Neural progenitor cell (in vitro differentiated cells): ENCODE measurements at regions not wholly inside any gene's neighbourhood (a gene's known extent, or its start where the extent isn't known, plus 50 kb on each side); places are given as distances from the start of the nearest gene placed in this dataset.

ENCODE experiments used
- DNase-seq: peaks from one replicate; pipeline ENCODE4 v3.0.0-alpha.2; 2016; ENCODE audit warnings: low spot score
- H2AFZ ChIP-seq: fragments of 200-600 bp; sonication (generic); replicated peaks from 2 replicates; pipeline ENCODE4 v1.6.1; 2016; ENCODE audit warnings: antibody characterized with exemption
- H3F3A ChIP-seq: fragments of 200-600 bp; sonication (generic); 2 replicates; pipeline ENCODE4 v1.6.1; 2016; ENCODE audit warnings: antibody characterized with exemption, low read depth
- H3K27ac ChIP-seq: fragments of 200-600 bp; sonication (generic); 2 replicates; pipeline ENCODE4 v1.5.1; 2016; ENCODE audit warnings: mild to moderate bottlenecking
- H3K27me3 ChIP-seq: fragments of 200-600 bp; sonication (generic); 2 replicates; pipeline ENCODE4 v1.6.1; 2016; ENCODE audit warnings: mild to moderate bottlenecking, moderate library complexity
- H3K36me3 ChIP-seq: fragments of 200-600 bp; sonication (generic); 2 replicates; pipeline ENCODE4 v1.5.1; 2016
- H3K4me1 ChIP-seq: fragments of 200-600 bp; sonication (generic); 2 replicates; pipeline ENCODE4 v1.6.1; 2016; ENCODE audit warnings: mixed run types
- H3K4me2 ChIP-seq: fragments of 200-600 bp; sonication (generic); 2 replicates; pipeline ENCODE4 v1.6.1; 2016
- H3K4me3 ChIP-seq: fragments of 200-600 bp; sonication (generic); 2 replicates; pipeline ENCODE4 v1.5.1; 2016
- H3K79me2 ChIP-seq: fragments of 200-600 bp; sonication (generic); 2 replicates; pipeline ENCODE4 v1.6.1; 2016; ENCODE audit warnings: low read depth
- H3K9ac ChIP-seq: fragments of 200-600 bp; sonication (generic); 2 replicates; pipeline ENCODE4 v1.6.1; 2016
- H3K9me3 ChIP-seq: fragments of 200-600 bp; sonication (generic); 2 replicates; pipeline ENCODE4 v1.5.1; 2016; ENCODE audit warnings: low read depth
- H4K20me1 ChIP-seq: fragments of 200-600 bp; sonication (generic); 2 replicates; pipeline ENCODE4 v1.6.1; 2016; ENCODE audit warnings: low read depth
- H3K27ac Mint-ChIP-seq: 3 replicates; pipeline ENCODE4 v1.8.0; 2021; ENCODE audit warnings: mixed read lengths
- H3K27me3 Mint-ChIP-seq: 2 replicates; pipeline ENCODE4 v1.8.0; 2022; ENCODE audit warnings: low read depth, mild to moderate bottlenecking, inconsistent platforms, moderate library complexity, mixed read lengths; ENCODE audit not compliant: insufficient read depth
- H3K36me3 Mint-ChIP-seq: 3 replicates; pipeline ENCODE4 v1.8.0; 2021; ENCODE audit warnings: mixed read lengths
- H3K4me1 Mint-ChIP-seq: 3 replicates; pipeline ENCODE4 v1.8.0; 2021; ENCODE audit warnings: mixed read lengths
- H3K4me3 Mint-ChIP-seq: 3 replicates; pipeline ENCODE4 v1.8.0; 2021; ENCODE audit warnings: mild to moderate bottlenecking, moderate library complexity, mixed read lengths
- H3K9me3 Mint-ChIP-seq: 3 replicates; pipeline ENCODE4 v1.8.0; 2020; ENCODE audit warnings: mixed read lengths
- EZH2 ChIP-seq: fragments of 200-600 bp; sonication (generic); IDR thresholded peaks from 2 replicates; pipeline ENCODE4 v1.6.1; 2017; ENCODE audit warnings: antibody characterized with exemption, mild to moderate bottlenecking, moderate library complexity
- EZH2phosphoT487 ChIP-seq: fragments of 200-600 bp; sonication (generic); IDR thresholded peaks from 2 replicates; pipeline ENCODE4 v1.6.1; 2017; ENCODE audit warnings: antibody characterized with exemption
- TF ChIP-seq, protein P1 (sequence below): fragments of 200-600 bp; sonication (generic); IDR thresholded peaks from 2 replicates; pipeline ENCODE4 v1.5.1; 2017; ENCODE audit warnings: antibody characterized with exemption, mild to moderate bottlenecking

DNA sequence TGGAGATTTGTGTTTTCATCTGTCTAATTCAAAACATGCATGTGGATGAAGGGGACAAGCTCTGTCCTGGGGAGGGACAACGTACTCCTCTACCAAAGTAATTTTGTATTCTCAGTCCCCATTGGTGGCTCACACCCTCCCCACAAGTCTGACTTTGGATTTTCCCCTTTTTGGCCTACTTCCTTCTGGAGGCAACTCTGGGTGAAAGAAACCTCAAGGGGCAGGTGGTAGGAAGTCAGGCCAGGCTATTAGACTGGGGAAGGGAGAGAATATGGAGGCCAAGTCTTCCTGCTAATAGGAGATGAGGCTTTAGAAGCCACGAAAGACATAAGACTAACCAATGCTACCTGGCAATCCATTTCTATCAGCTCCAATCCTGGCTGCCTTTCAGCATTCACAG lies 124.9 kb upstream of the RASGRP1 start:
- Histone ChIP-seq H3K27ac (no peak overlapping the region), H3F3A (no peaks in the 10 kb centered on the region), H3K4me2 (no peak overlapping the region), H3K4me3 (no peak overlapping the region), H2AFZ (no peak overlapping the region), H4K20me1 (no peaks in the 10 kb centered on the region), H3K9ac (no peak overlapping the region), H3K79me2 (no peaks in the 10 kb centered on the region), H3K4me1 (peaks cover 3% of the 10 kb centered on the region), H3K36me3 (no peaks in the 10 kb centered on the region), H3K9me3 (no peaks in the 10 kb centered on the region), H3K27me3 (no peaks in the 10 kb centered on the region)
- H3K4me3 Mint-ChIP-seq: no peak overlapping the region
- H3K27me3 Mint-ChIP-seq: peaks cover 8% of the 10 kb centered on the region
- no peak for TF ChIP-seq EZH2
- no peak for TF ChIP-seq EZH2phosphoT487
- TF ChIP-seq, protein P1, sequence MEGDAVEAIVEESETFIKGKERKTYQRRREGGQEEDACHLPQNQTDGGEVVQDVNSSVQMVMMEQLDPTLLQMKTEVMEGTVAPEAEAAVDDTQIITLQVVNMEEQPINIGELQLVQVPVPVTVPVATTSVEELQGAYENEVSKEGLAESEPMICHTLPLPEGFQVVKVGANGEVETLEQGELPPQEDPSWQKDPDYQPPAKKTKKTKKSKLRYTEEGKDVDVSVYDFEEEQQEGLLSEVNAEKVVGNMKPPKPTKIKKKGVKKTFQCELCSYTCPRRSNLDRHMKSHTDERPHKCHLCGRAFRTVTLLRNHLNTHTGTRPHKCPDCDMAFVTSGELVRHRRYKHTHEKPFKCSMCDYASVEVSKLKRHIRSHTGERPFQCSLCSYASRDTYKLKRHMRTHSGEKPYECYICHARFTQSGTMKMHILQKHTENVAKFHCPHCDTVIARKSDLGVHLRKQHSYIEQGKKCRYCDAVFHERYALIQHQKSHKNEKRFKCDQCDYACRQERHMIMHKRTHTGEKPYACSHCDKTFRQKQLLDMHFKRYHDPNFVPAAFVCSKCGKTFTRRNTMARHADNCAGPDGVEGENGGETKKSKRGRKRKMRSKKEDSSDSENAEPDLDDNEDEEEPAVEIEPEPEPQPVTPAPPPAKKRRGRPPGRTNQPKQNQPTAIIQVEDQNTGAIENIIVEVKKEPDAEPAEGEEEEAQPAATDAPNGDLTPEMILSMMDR: no peak
- no peaks in the 10 kb centered on the region for H3K9me3 Mint-ChIP-seq
- H3K36me3 Mint-ChIP-seq: no peaks in the 10 kb centered on the region
- H3K4me1 Mint-ChIP-seq: peaks cover 16% of the 10 kb centered on the region
- no peak overlapping the region for H3K27ac Mint-ChIP-seq
- DNase-seq: no peak

DNA sequence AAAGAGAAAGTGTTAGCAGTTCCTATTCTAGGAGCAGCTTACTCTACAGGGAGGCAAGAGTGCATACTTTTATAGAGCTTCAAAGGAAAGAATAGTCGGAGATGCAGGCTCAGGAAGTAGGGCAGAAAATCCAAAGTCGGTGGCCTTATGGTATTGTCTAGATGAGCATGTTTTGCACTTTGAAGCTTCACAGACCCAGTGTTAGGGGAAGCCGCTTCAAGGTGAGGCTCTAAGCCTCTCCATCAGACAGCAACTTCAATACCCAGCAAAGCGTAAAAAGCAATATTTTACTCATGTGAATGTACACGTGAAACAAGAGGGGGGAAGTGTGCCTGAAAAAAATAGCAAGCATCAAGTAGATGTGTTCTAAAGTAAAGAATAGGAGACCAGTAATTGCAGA lies 125.6 kb upstream of the RASGRP1 start:
- Histone ChIP-seq H3K9me3 (no peaks in the 10 kb centered on the region), H3K4me1 (no peaks in the 10 kb centered on the region), H3K27me3 (no peaks in the 10 kb centered on the region), H4K20me1 (no peaks in the 10 kb centered on the region), H2AFZ (no peak overlapping the region), H3K9ac (no peak overlapping the region), H3K79me2 (no peaks in the 10 kb centered on the region), H3K4me2 (no peak overlapping the region), H3K27ac (no peak overlapping the region), H3F3A (no peaks in the 10 kb centered on the region), H3K4me3 (no peak overlapping the region), H3K36me3 (no peaks in the 10 kb centered on the region)
- TF ChIP-seq EZH2 (no peak), EZH2phosphoT487 (no peak)
- TF ChIP-seq, protein P1: no peak
- Mint-ChIP-seq H3K27ac (no peak overlapping the region), H3K9me3 (no peaks in the 10 kb centered on the region), H3K27me3 (peaks cover 8% of the 10 kb centered on the region), H3K4me1 (peaks cover 14% of the 10 kb centered on the region), H3K4me3 (no peak overlapping the region), H3K36me3 (no peaks in the 10 kb centered on the region)
- DNase-seq: no peak

DNA sequence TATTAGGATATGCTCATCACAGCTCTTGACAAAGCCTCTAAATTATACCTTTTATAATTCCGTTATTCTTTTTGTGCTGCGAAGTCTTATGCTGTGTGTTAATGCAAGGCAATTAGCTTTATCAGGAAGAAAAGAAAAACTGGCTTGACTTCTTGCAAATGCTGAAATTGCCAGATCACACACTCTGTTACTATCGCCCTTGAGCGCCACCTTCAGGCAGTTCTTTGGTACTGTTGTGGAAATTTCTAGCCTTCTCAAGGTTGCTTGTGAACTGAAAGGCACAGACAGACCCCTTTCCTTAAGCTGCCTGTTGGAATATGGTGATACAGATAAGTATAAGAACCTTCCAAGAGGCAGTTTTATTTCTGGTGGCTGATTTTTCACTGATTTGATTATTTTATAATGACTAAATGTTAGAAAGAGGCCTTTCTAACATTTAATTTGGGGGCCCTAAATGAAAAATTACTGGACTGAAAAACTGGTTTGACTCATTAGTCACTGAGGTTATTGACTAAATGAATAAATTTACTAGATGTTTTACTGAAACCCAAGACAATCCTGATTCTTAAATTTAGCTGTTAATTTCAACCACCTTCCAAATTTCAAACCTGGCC lies 126.2 kb upstream of the RASGRP1 start:
- no peaks in the 10 kb centered on the region for H3K4me1 ChIP-seq
- Mint-ChIP-seq H3K4me1 (peaks cover 14% of the 10 kb centered on the region), H3K27ac (no peak overlapping the region), H3K4me3 (no peak overlapping the region), H3K9me3 (no peaks in the 10 kb centered on the region), H3K27me3 (peaks cover 8% of the 10 kb centered on the region), H3K36me3 (no peaks in the 10 kb centered on the region)
- no peak overlapping the region for H3K4me2 ChIP-seq
- H3K9ac ChIP-seq: no peak overlapping the region
- no peaks in the 10 kb centered on the region for H3K36me3 ChIP-seq
- no peaks in the 10 kb centered on the region for H3K9me3 ChIP-seq
- H3F3A ChIP-seq: no peaks in the 10 kb centered on the region
- no peaks in the 10 kb centered on the region for H4K20me1 ChIP-seq
- DNase-seq: peak; percentile 83
- TF ChIP-seq EZH2: no peak
- TF ChIP-seq, protein P1: peak; percentile 94
- TF ChIP-seq EZH2phosphoT487: no peak
- no peak overlapping the region for H2AFZ ChIP-seq
- no peaks in the 10 kb centered on the region for H3K27me3 ChIP-seq
- H3K27ac ChIP-seq: no peak overlapping the region
- no peak overlapping the region for H3K4me3 ChIP-seq
- no peaks in the 10 kb centered on the region for H3K79me2 ChIP-seq
